Type B pancreatic cell (in vitro differentiated cells): ENCODE measurements at regions not wholly inside any gene's neighbourhood (a gene's known extent, or its start where the extent isn't known, plus 50 kb on each side); places are given as distances from the start of the nearest gene placed in this dataset.

ENCODE experiments used
- DNase-seq: peaks from one replicate; pipeline ENCODE4 v3.0.0; 2021; ENCODE audit warnings: mixed read lengths; ENCODE audit not compliant: unreplicated experiment; ENCODE audit errors: extremely low spot score
- H3K27ac Mint-ChIP-seq: 2 replicates; pipeline ENCODE4 v1.8.0; 2021; ENCODE audit warnings: mild to moderate bottlenecking, mixed read lengths
- H3K27me3 Mint-ChIP-seq: 2 replicates; pipeline ENCODE4 v1.8.0; 2021; ENCODE audit warnings: mixed read lengths
- H3K36me3 Mint-ChIP-seq: 2 replicates; pipeline ENCODE4 v1.8.0; 2021; ENCODE audit warnings: mixed read lengths
- H3K4me1 Mint-ChIP-seq: one replicate; pipeline ENCODE4 v1.8.0; 2021; ENCODE audit warnings: mixed read lengths; ENCODE audit not compliant: unreplicated experiment
- H3K4me3 Mint-ChIP-seq: 2 replicates; pipeline ENCODE4 v1.8.0; 2021; ENCODE audit warnings: mild to moderate bottlenecking, mixed read lengths
- H3K9me3 Mint-ChIP-seq: 2 replicates; pipeline ENCODE4 v1.8.0; 2021; ENCODE audit warnings: mixed read lengths
- CTCF ChIP-seq: fragments of 200-600 bp; sonication (generic); conservative IDR thresholded peaks from 2 replicates; pipeline ENCODE4 v1.5.0; 2021; ENCODE audit warnings: antibody characterized with exemption, mild to moderate bottlenecking

- TF ChIP-seq CTCF: no peak
- H3K4me3 Mint-ChIP-seq: no peak overlapping the region
- peaks cover 13% of the 10 kb centered on the region for H3K4me1 Mint-ChIP-seq
- H3K36me3 Mint-ChIP-seq: no peaks in the 10 kb centered on the region
- H3K27me3 Mint-ChIP-seq: no peaks in the 10 kb centered on the region
- no peak for DNase-seq
- H3K9me3 Mint-ChIP-seq: peaks cover 4% of the 10 kb centered on the region
- H3K27ac Mint-ChIP-seq: peak overlapping the region; percentile 61
Measured at GRCh38 chr1:209443361-209443931, 140.1 kb upstream of the CAMK1G start.

DNA sequence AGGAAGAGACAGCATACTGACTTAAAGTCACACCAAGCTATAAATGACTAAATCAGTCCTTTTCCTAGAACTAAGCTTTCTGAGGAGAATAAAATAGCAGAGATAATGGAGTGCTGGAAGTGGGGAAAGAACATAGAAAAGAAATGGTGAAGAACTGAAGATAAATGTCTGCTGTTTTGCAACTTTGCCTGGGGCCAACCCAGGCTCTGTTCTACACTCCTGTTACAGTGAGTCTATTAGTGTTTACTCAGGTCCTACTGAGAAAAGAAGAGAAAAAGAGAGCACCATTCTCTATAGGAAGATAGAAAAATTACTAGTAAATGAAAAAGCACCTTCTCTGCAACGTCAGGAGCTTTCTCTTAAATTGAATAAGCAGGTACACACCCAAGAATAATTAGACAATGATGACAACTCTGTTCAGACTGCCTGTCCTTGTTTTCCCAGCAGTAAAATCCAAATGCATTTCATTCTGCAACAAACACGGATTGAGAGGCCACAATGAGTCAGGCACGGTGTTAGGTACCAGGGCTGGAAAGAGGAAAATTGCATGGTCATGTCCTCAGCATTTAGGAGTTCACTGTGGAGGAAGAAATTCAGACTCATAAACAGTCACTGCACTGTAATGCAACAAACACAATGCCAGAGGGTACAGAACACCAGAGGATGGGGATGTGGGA is 139.4 kb upstream of the CAMK1G start:
- DNase-seq: no peak
- Mint-ChIP-seq H3K4me3 (peak overlapping the region; percentile 34), H3K27ac (peak overlapping the region; percentile 21), H3K36me3 (no peaks in the 10 kb centered on the region), H3K27me3 (no peaks in the 10 kb centered on the region), H3K9me3 (peaks cover 4% of the 10 kb centered on the region), H3K4me1 (peaks cover 13% of the 10 kb centered on the region)
- no peak for TF ChIP-seq CTCF

DNA sequence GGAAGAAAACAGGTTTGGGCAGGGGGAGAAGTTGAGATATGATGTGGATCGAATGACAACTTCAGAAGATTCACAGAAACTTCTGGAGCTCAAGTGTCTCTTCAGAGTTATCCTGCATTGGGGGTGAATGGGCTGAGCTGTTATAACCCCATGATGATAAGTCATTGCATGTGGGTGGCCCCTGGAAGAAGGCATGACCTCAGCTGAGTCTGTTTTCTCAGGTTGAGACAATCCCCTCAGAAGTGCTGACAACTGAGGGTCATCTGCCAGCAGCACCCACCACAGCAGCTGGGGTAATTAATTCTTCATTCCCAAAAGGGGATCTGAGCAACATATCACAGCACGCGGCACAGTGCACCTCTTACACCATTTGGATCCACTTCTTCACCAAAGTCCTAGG is 138.6 kb upstream of the CAMK1G start:
- Mint-ChIP-seq H3K27me3 (no peaks in the 10 kb centered on the region), H3K4me3 (no peak overlapping the region), H3K36me3 (no peaks in the 10 kb centered on the region), H3K27ac (no peak overlapping the region), H3K4me1 (peaks cover 13% of the 10 kb centered on the region), H3K9me3 (peaks cover 4% of the 10 kb centered on the region)
- TF ChIP-seq CTCF: no peak
- DNase-seq: no peak

GRCh38 chr1:209445576-209445975 is 137.9 kb upstream of the CAMK1G start:
- Mint-ChIP-seq H3K9me3 (peaks cover 4% of the 10 kb centered on the region), H3K4me3 (no peak overlapping the region), H3K36me3 (no peaks in the 10 kb centered on the region), H3K27me3 (no peaks in the 10 kb centered on the region), H3K4me1 (peaks cover 13% of the 10 kb centered on the region), H3K27ac (no peak overlapping the region)
- TF ChIP-seq CTCF: no peak
- DNase-seq: no peak

- no peak for TF ChIP-seq CTCF
- no peak overlapping the region for H3K27ac Mint-ChIP-seq
- H3K4me3 Mint-ChIP-seq: no peak overlapping the region
- no peak for DNase-seq
- H3K9me3 Mint-ChIP-seq: peaks cover 4% of the 10 kb centered on the region
- peaks cover 13% of the 10 kb centered on the region for H3K4me1 Mint-ChIP-seq
- peaks cover under 1% of the 10 kb centered on the region for H3K27me3 Mint-ChIP-seq
- no peaks in the 10 kb centered on the region for H3K36me3 Mint-ChIP-seq
Measured at GRCh38 chr1:209446356-209446755, 137.2 kb upstream of the CAMK1G start.
